HUES48 (cell line): ENCODE measurements at regions not wholly inside any gene's neighbourhood (a gene's known extent, or its start where the extent isn't known, plus 50 kb on each side); places are given as distances from the start of the nearest gene placed in this dataset.

Experiments
- H3K27ac ChIP-seq: one replicate; pipeline ENCODE4 v1.7.0; 2013; ENCODE audit warnings: low read depth, low read length, inconsistent platforms
- H3K27me3 ChIP-seq: 2 replicates; pipeline ENCODE4 v1.6.1; 2013; ENCODE audit warnings: mild to moderate bottlenecking, low read length; ENCODE audit not compliant: control insufficient read depth, insufficient read depth
- H3K36me3 ChIP-seq: 2 replicates; pipeline ENCODE4 v1.6.1; 2013; ENCODE audit warnings: low read length; ENCODE audit not compliant: control insufficient read depth, insufficient read depth
- H3K4me1 ChIP-seq: 2 replicates; pipeline ENCODE4 v1.6.1; 2013; ENCODE audit warnings: mild to moderate bottlenecking, low read length; ENCODE audit not compliant: control insufficient read depth, insufficient read depth
- H3K4me3 ChIP-seq: 2 replicates; pipeline ENCODE4 v1.5.1; 2013; ENCODE audit warnings: mild to moderate bottlenecking, low read depth, low read length
- H3K9ac ChIP-seq: 2 replicates; pipeline ENCODE4 v1.6.1; 2013; ENCODE audit warnings: mild to moderate bottlenecking, low read depth, low read length, moderate library complexity
- H3K9me3 ChIP-seq: 2 replicates; pipeline ENCODE4 v1.6.1; 2013; ENCODE audit warnings: low read length; ENCODE audit not compliant: control insufficient read depth, insufficient read depth

DNA sequence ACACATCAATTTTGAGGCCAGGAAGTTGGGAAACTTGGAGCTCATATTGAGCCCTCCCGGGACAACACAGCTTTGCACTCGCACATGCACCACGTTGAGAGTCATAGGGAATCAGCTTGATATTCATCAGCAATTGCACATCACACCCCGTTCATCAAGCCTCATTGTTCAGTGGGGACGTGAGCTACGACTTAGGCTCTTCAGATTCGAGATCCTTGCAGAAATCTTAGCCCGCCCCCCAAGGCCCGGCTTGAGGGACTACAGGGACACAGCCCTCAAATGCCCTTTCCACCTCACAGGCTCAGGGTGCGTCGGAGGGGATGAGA lies 93.0 kb upstream of the MAFB start:
- no peaks in the 10 kb centered on the region; the same call in 1 of the 2 replicates for H3K27me3 ChIP-seq

DNA sequence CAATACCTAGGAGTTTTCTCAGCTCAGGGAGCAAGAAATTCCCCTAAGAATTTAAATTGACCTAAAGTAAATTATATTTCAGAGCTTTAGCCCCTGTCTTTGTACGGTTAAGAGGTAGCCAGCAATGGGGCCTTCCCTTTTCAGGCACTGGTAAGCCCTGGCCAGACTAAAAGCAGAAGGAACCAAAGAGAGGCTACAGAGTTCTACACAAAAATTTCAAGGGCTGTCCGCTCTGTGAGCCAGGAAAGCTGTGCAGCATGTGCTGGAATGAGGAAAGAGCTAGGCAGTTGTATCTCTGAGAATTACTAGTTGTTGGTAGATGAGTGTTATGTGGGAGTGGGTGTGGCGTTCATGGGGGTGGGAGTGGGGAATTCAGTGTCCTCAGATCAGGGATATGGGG lies 96.3 kb upstream of the MAFB start:
- Histone ChIP-seq H3K4me3 (no peak overlapping the region), H3K36me3 (no peaks in the 10 kb centered on the region), H3K9ac (no peak overlapping the region), H3K27ac (no peak overlapping the region), H3K27me3 (no peaks in the 10 kb centered on the region), H3K4me1 (no peaks in the 10 kb centered on the region), H3K9me3 (no peaks in the 10 kb centered on the region)

More for the DNA sequence above, 93.0 kb upstream of the MAFB start:
- no peaks in the 10 kb centered on the region for H3K36me3 ChIP-seq
- no peaks in the 10 kb centered on the region for H3K4me1 ChIP-seq
- no peaks in the 10 kb centered on the region for H3K9me3 ChIP-seq
- H3K27ac ChIP-seq, result no peak overlapping the region
- no peak overlapping the region for H3K4me3 ChIP-seq
- no peak overlapping the region for H3K9ac ChIP-seq

DNA sequence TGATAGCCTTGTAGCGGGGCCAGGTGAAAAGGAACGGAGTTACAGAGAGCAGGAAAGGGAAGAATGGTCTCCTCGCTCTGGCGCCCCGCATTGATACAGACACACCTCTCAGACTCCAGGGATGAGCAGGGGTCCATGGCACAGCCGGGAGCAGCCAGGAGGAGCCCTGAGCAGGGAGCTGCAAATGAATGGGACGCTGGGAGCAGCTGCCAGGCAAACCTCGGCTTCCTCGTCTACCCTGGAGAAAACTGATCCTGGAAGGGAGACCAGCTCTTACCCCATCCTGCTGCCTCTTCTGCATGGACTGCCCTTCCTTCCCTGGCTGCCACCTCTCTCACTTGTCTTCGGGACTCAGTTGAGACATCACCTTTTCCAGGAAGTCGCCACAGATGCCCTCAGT lies 97.3 kb upstream of the MAFB start:
- Histone ChIP-seq H3K36me3 (no peaks in the 10 kb centered on the region), H3K4me1 (no peaks in the 10 kb centered on the region), H3K27me3 (no peaks in the 10 kb centered on the region), H3K27ac (no peak overlapping the region), H3K4me3 (no peak overlapping the region), H3K9me3 (no peaks in the 10 kb centered on the region), H3K9ac (no peak overlapping the region)

DNA sequence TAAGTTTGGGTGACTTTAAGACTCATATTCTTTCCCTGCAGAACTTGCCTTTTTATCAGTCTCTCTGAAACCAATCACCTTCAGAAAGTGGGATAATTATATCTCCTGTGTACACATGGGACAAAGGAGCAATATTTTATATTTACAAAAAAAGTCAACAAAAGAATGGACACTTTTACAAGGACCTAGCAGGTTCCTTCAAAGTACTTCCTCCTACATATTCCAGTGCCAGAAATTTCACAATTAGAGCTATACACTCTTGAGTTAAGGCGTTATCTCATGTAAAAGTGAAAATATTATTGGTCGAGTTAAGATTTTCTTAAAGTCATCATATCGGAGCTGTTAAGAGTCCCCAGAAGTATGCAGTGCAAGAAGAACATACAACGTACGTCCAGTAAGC lies 98.9 kb upstream of the MAFB start:
- no peak overlapping the region for H3K4me3 ChIP-seq
- H3K9ac ChIP-seq, result no peak overlapping the region
- H3K27ac ChIP-seq, result no peak overlapping the region
- no peaks in the 10 kb centered on the region for H3K36me3 ChIP-seq
- no peaks in the 10 kb centered on the region for H3K9me3 ChIP-seq
- H3K27me3 ChIP-seq, result no peaks in the 10 kb centered on the region
- H3K4me1 ChIP-seq, result peaks cover 5% of the 10 kb centered on the region; the same call in 1 of the 2 replicates

DNA sequence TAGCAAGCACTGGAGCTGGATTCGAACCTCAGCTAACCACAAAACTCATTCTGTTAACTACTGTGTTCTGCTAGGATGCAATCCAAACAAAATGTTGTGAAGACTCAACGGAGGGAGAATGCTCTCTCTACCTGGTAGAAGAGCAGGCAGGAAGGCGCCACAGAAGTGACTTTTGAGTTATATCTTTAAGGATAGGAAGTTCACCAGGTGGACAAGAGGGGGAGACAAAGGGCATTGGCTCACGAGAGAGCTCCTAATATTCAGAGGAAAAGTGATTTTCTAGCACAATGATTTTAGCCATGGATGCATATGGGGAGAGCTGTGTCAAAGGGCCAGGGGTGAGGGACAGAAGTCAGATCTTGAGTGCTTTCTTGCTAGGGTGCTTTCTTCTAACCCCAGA lies 108.4 kb upstream of the MAFB start:
- Histone ChIP-seq H3K9me3 (no peaks in the 10 kb centered on the region), H3K27ac (no peak overlapping the region), H3K4me3 (no peak overlapping the region), H3K9ac (no peak overlapping the region), H3K4me1 (no peaks in the 10 kb centered on the region), H3K27me3 (no peaks in the 10 kb centered on the region), H3K36me3 (no peaks in the 10 kb centered on the region)

DNA sequence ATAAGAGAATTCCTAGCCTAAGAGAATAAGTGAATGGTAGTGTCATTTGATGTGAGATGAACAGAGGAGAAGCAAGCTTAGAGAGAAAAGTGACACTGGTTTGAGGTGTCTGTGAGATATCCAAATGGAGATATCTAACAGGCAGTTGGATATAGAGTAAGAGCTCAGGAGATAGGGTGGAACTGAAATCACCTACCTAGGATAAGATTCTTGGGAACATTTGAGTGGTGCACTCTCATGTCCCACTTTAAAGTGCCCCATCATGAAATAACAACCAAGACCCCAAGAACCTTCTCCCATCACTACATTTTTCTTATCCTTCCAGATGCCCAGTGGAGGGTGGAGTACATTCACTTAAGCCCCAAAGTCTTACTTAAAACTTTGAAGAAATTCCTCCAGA lies 109.0 kb upstream of the MAFB start:
- Histone ChIP-seq H3K36me3 (no peaks in the 10 kb centered on the region), H3K4me1 (no peaks in the 10 kb centered on the region), H3K9me3 (no peaks in the 10 kb centered on the region), H3K4me3 (no peak overlapping the region), H3K9ac (no peak overlapping the region), H3K27me3 (no peaks in the 10 kb centered on the region), H3K27ac (no peak overlapping the region)

DNA sequence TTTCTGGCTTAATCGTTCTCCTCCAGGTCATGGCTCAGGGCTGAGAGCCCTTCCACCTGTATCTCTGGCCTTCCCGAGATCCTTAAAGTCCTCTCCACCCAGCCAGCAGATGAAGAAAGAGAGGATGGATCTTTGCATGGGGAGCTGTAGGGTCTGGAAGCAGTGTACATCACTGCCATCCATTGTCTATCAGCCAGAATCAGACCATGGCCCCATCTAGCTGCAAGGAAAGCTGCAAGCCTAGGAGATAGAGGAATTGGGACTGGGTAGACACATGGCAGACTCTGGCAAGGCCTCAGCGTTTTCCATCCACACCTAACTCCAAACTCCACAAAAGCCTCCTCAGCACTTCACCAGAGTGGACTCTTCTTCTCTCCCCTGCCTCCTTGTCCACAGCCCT lies 113.8 kb upstream of the MAFB start:
- Histone ChIP-seq H3K4me3 (no peak overlapping the region), H3K27me3 (no peaks in the 10 kb centered on the region), H3K4me1 (no peaks in the 10 kb centered on the region), H3K9me3 (no peaks in the 10 kb centered on the region), H3K36me3 (no peaks in the 10 kb centered on the region), H3K27ac (no peak overlapping the region), H3K9ac (no peak overlapping the region)

DNA sequence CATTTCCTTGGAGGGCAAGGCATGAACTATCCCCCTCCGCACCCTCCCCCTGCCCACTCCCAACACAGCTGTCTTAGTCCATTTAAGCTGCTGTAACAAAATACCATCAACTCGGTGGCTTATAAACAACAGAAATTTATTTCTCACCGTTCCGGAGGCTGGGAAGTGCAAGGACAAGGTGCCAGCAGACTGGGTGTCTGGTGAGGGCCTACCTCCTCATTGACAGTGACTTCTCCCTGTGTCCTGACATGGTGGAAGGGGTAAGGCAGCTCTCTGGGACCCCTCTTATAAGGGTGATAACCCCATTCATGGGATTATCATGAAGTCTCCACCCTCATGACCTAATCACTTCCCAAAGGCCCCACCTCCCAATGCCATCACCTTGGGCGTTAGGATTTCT lies 114.3 kb upstream of the MAFB start:
- H3K9me3 ChIP-seq, result no peaks in the 10 kb centered on the region
- H3K4me1 ChIP-seq, result no peaks in the 10 kb centered on the region
- no peaks in the 10 kb centered on the region for H3K27me3 ChIP-seq
- no peak overlapping the region for H3K4me3 ChIP-seq
- no peak overlapping the region for H3K9ac ChIP-seq
- H3K36me3 ChIP-seq, result no peaks in the 10 kb centered on the region
- no peak overlapping the region for H3K27ac ChIP-seq

DNA sequence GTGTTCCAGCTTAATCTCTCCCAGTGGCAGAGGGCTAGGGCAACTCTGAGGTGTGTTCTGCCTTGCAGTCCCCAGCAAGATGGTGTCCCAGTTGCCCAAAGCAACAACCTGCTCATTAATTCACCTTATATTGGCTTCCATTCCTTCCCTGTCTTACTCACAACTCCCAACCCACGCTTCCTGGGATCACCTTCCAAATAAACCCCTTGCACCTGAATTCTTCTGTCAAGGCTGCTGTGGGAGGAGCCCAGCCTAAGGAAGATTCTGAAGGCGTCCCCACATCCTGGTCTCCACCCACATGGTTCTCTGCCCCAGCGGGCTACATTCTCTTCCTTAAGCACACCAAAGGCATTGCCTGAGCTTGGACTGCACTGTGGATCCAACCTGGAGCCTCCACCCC lies 116.6 kb upstream of the MAFB start:
- Histone ChIP-seq H3K9me3 (no peaks in the 10 kb centered on the region), H3K27me3 (no peaks in the 10 kb centered on the region), H3K27ac (no peak overlapping the region), H3K4me1 (no peaks in the 10 kb centered on the region), H3K36me3 (no peaks in the 10 kb centered on the region), H3K4me3 (no peak overlapping the region), H3K9ac (no peak overlapping the region)

DNA sequence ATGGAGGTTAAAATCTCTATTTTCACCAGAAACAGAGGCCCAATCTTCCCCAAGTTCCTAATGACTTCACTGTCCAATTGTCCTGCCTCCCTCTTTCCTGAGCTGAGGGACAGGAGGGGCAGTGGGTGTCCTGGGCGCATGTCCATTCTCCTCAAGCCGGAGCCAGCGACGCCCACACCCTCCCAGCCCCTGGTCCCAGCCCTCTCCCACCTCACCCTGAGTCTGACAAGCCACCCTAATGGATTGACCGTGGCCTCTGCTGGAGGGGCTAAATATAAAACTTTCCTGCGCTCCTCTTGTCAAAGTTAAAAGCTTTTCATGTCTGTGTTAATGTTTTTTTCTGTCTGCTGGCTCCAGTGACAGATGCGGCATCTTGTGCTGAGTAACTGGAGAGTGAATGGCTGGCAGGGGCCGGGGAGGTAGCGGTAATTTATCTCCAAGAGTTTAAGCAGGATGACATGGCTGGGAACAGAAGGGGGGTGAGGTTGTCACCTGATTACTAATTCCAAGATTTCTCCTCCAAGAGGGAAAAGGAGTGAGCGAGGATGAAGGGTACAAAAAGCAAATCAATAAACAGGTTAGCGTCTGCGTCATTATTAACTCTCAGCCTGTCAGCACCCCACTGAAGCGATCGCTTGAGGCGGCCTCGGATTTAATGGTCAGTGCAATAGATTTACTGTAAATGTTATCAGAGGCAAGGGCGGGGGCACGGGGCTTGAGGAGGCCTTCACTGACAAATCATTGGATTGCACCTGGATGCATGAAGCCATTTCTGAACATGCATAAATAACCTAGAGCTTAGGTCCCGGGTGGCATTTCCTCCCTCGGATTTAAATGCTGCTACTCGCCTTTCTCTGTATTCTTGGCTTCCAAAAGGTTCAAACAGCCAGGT lies 118.1 kb upstream of the MAFB start:
- no peaks in the 10 kb centered on the region for H3K4me1 ChIP-seq
- no peaks in the 10 kb centered on the region for H3K9me3 ChIP-seq
- H3K9ac ChIP-seq, result no peak overlapping the region
- H3K4me3 ChIP-seq, result no peak overlapping the region
- H3K27me3 ChIP-seq, result no peaks in the 10 kb centered on the region
- H3K36me3 ChIP-seq, result no peaks in the 10 kb centered on the region
- no peak overlapping the region for H3K27ac ChIP-seq

DNA sequence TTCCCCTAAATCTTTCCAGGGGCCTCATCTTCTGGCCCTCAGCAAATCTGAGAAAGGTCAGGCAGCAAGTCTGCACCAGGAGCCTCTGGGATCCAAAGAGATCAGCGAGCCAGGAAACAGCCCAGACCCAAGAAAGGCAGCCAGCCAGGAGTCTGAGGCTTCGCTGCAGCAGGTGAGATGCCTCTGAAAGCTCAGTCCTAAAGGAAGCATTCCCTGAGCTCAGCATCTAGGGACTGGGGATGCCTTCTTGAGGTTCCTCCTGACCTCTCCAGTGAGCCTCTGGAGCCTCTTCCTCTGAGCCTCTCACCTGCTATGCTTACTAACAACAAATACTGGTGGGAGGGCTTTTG lies 118.8 kb upstream of the MAFB start:
- H3K9me3 ChIP-seq, result no peaks in the 10 kb centered on the region
- H3K4me1 ChIP-seq, result no peaks in the 10 kb centered on the region
- no peaks in the 10 kb centered on the region for H3K27me3 ChIP-seq
- H3K27ac ChIP-seq, result no peak overlapping the region
- H3K4me3 ChIP-seq, result no peak overlapping the region
- no peak overlapping the region for H3K9ac ChIP-seq
- no peaks in the 10 kb centered on the region for H3K36me3 ChIP-seq
